DND-41 (cell line): ENCODE measurements at regions not wholly inside any gene's neighbourhood (a gene's known extent, or its start where the extent isn't known, plus 50 kb on each side); places are given as distances from the start of the nearest gene placed in this dataset.

Experiments used
- ATAC-seq: fragments of 200-7000 bp; cut with Tn5 transposase; 3 replicates; pipeline ENCODE4 v1.9.1; 2021; ENCODE audit warnings: low read depth; ENCODE audit not compliant: insufficient read depth
- DNase-seq: peaks from one replicate; pipeline ENCODE4 v3.0.0-alpha.2; 2020
- H2AFZ ChIP-seq: 2 replicates; pipeline ENCODE4 v1.6.0; 2012; ENCODE audit warnings: low read depth, low read length
- H3K27ac ChIP-seq: 2 replicates; pipeline ENCODE4 v1.5.1; 2012; ENCODE audit warnings: low read length, inconsistent platforms
- H3K27me3 ChIP-seq: fragments of 200-600 bp; sonication (generic); 2 replicates; pipeline ENCODE4 v1.6.0; 2012; ENCODE audit warnings: low read length, mild to moderate bottlenecking, inconsistent platforms; ENCODE audit not compliant: insufficient read depth, poor library complexity
- H3K36me3 ChIP-seq: 2 replicates; pipeline ENCODE4 v1.5.1; 2012; ENCODE audit warnings: low read length, inconsistent platforms; ENCODE audit not compliant: insufficient read depth
- H3K4me1 ChIP-seq: 2 replicates; pipeline ENCODE4 v1.5.1; 2012; ENCODE audit warnings: mild to moderate bottlenecking, low read length; ENCODE audit not compliant: insufficient read depth
- H3K4me2 ChIP-seq: 2 replicates; pipeline ENCODE4 v1.6.0; 2012; ENCODE audit warnings: mild to moderate bottlenecking, moderate library complexity, low read length, inconsistent platforms; ENCODE audit not compliant: insufficient read depth
- H3K4me3 ChIP-seq, 2 experiments: fragments of 200-600 bp in 1 of 2; shearing (Covaris generic) in 1 of 2; 2 replicates each; pipeline ENCODE4 v1.5.1; 2012 to 2016; ENCODE audit warnings: inconsistent platforms in 2 of 2, low read length in 2 of 2, mild to moderate bottlenecking in 2 of 2, low read depth in 1 of 2, moderate library complexity in 1 of 2
- H3K79me2 ChIP-seq: 2 replicates; pipeline ENCODE4 v1.6.0; 2012; ENCODE audit warnings: low read length, inconsistent platforms; ENCODE audit not compliant: insufficient read depth
- H3K9ac ChIP-seq: 2 replicates; pipeline ENCODE4 v1.6.0; 2012; ENCODE audit warnings: low read depth, mild to moderate bottlenecking, inconsistent platforms, low read length, moderate library complexity
- H3K9me3 ChIP-seq: 2 replicates; pipeline ENCODE4 v1.5.1; 2012; ENCODE audit warnings: low read length, moderate library complexity, mild to moderate bottlenecking, inconsistent platforms; ENCODE audit not compliant: insufficient read depth, severe bottlenecking
- H4K20me1 ChIP-seq: 2 replicates; pipeline ENCODE4 v1.6.0; 2012; ENCODE audit warnings: low read length; ENCODE audit not compliant: insufficient read depth
- CTCF ChIP-seq: IDR thresholded peaks from 2 replicates; pipeline ENCODE4 v1.5.1; 2012; ENCODE audit warnings: borderline replicate concordance, low read length, moderate library complexity, mild to moderate bottlenecking; ENCODE audit not compliant: poor library complexity, severe bottlenecking; ENCODE audit errors: extremely low read depth
- EZH2 ChIP-seq: IDR thresholded peaks from 3 replicates; pipeline ENCODE4 v1.6.1; 2012; ENCODE audit warnings: borderline replicate concordance, low read depth, mild to moderate bottlenecking, moderate library complexity, low read length, inconsistent platforms; ENCODE audit not compliant: severe bottlenecking

DNA sequence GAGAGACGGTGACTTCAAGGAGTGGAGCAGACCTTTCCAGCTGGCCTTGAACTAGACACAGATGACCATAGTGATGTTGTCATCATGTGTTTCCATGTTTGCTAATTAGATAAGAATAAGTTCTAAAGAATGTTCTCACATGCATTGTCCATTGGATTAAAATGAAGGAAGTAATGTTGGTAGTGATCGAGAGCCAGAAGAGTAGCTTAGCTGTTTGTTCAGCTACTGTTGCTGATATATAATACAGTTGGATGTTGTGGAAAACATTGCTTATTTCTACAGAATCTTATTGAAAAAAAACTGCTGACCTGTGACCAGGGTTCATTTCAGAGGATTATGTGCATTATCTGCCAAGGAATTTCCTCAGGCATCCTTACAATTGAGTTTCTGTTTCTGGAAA lies 249.1 kb upstream of the POGK start:
- Histone ChIP-seq H3K9me3 (no peaks in the 10 kb centered on the region), H2AFZ (no peak overlapping the region), H3K4me3 (no peak overlapping the region), H3K27ac (no peak overlapping the region), H3K4me1 (no peaks in the 10 kb centered on the region), H3K9ac (no peak overlapping the region), H4K20me1 (no peaks in the 10 kb centered on the region), H3K27me3 (peaks cover 3% of the 10 kb centered on the region), H3K79me2 (no peaks in the 10 kb centered on the region), H3K4me2 (no peak overlapping the region), H3K36me3 (no peaks in the 10 kb centered on the region)
- DNase-seq, result no peak
- no peak for ATAC-seq
- no peak for TF ChIP-seq EZH2
- TF ChIP-seq CTCF, result no peak

DNA sequence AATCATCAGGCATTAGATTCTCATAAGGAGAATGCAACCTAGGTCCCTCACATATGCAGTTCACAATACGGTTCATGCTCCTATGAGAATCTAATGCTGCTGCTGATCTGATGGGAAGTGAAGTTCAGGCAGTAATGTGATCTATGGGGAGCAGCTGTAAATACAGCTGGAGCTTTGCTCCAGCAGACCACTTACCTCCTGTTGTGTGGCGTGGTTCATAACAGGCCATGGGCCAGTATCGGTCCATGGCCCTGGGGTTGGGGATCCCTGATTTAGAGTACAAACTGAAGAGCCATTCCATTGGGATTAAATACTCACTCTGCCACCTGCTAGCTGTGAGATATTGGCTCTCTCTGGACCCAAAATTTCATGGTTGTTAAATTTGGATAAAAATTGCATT lies 244.6 kb upstream of the POGK start:
- no peak overlapping the region for H3K27ac ChIP-seq
- H3K9me3 ChIP-seq, result no peaks in the 10 kb centered on the region
- H3K4me2 ChIP-seq, result no peak overlapping the region
- no peak overlapping the region for H2AFZ ChIP-seq
- H3K79me2 ChIP-seq, result no peaks in the 10 kb centered on the region
- no peaks in the 10 kb centered on the region for H4K20me1 ChIP-seq
- no peak overlapping the region for H3K9ac ChIP-seq
- no peak for ATAC-seq
- H3K36me3 ChIP-seq, result no peaks in the 10 kb centered on the region
- TF ChIP-seq CTCF, result no peak
- no peak for TF ChIP-seq EZH2
- no peaks in the 10 kb centered on the region for H3K4me1 ChIP-seq
- DNase-seq, result no peak
- H3K4me3 ChIP-seq, result no peak overlapping the region
- H3K27me3 ChIP-seq, result peaks cover 5% of the 10 kb centered on the region

DNA sequence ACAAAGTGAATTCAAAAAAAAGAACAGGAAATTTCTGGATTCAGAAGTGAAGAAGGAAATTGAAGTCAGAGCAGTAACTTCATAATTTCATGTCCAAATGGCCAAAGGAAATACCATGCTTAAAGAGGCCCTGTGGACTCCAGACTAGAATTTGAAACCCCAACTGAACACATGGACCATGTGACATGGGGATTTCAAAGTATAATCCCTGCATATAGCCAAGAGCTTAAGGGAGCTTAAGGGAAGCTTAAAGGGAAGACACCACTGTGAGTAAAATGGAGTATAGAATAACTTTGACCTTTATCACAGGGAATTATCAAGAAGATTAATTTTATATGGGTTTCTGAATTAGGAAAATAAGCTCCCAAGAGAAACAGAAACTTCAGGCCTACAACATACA lies 241.8 kb upstream of the POGK start:
- Histone ChIP-seq H3K4me1 (no peaks in the 10 kb centered on the region), H4K20me1 (no peaks in the 10 kb centered on the region), H3K36me3 (no peaks in the 10 kb centered on the region), H3K27me3 (peaks cover 7% of the 10 kb centered on the region), H3K9me3 (no peaks in the 10 kb centered on the region), H3K9ac (no peak overlapping the region), H2AFZ (no peak overlapping the region), H3K27ac (no peak overlapping the region), H3K4me3 (no peak overlapping the region), H3K79me2 (no peaks in the 10 kb centered on the region), H3K4me2 (no peak overlapping the region)
- TF ChIP-seq CTCF, result no peak
- TF ChIP-seq EZH2, result no peak
- ATAC-seq, result no peak
- DNase-seq, result no peak

DNA sequence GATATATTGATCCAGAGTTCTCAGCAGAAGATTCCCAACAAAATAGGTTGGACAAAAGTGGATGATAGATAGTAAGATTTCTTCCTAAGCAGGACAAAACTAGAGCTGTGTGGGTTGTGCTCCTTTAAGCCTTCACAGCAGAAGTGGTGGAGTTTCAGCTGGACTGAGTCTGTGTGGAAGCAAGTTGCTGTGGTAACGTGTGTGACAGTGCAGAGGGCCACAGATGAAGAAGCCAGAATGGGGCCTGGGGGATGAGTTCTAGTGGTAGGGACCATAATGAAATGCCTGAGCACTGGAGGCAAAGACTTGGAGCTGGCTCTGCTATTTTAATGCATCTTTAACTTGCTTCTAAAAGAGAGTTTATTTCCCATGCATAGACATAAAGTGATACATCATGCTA lies 238.7 kb upstream of the POGK start:
- Histone ChIP-seq H2AFZ (no peak overlapping the region), H3K27me3 (peaks cover 7% of the 10 kb centered on the region), H3K27ac (no peak overlapping the region), H3K36me3 (no peaks in the 10 kb centered on the region), H3K9me3 (no peaks in the 10 kb centered on the region), H3K4me3 (no peak overlapping the region), H3K4me2 (no peak overlapping the region), H3K4me1 (no peaks in the 10 kb centered on the region), H3K79me2 (no peaks in the 10 kb centered on the region), H3K9ac (no peak overlapping the region), H4K20me1 (no peaks in the 10 kb centered on the region)
- ATAC-seq, result no peak
- no peak for TF ChIP-seq CTCF
- no peak for DNase-seq
